HG03060 (cell line): ENCODE measurements at regions not wholly inside any gene's neighbourhood (a gene's known extent, or its start where the extent isn't known, plus 50 kb on each side); places are given as distances from the start of the nearest gene placed in this dataset.
"Not testable (repeated sequence)": the region's sequence is repeated elsewhere in the genome, so short reads cannot be mapped to it uniquely, and the experiment has no call there.

Experiments used
- ATAC-seq: cut with Tn5 transposase; IDR thresholded peaks from one replicate; pipeline ENCODE4 v1.9.1; 2021; ENCODE audit warnings: low read depth, moderate number of reproducible peaks; ENCODE audit not compliant: unreplicated experiment

- no peak for ATAC-seq
Observed at GRCh38 chr7:26074919-26075318, 77.1 kb upstream of the NFE2L3 start.

GRCh38 chr7:26076691-26077090, 75.3 kb upstream of the NFE2L3 start:
- no peak for ATAC-seq

- ATAC-seq = peak; percentile 66
Observed at GRCh38 chr7:26078437-26079336, 73.3 kb upstream of the NFE2L3 start.

GRCh38 chr7:26081638-26082037, 70.4 kb upstream of the NFE2L3 start:
- no peak for ATAC-seq

GRCh38 chr7:26083113-26083512, 68.9 kb upstream of the NFE2L3 start:
- no peak for ATAC-seq

GRCh38 chr7:26084418-26084817, 67.6 kb upstream of the NFE2L3 start:
- ATAC-seq = no peak

GRCh38 chr7:26085771-26086170, 66.2 kb upstream of the NFE2L3 start:
- ATAC-seq = no peak

- ATAC-seq = no peak
Observed at GRCh38 chr7:26087321-26088091, 64.5 kb upstream of the NFE2L3 start.

GRCh38 chr7:26089469-26089868, 62.5 kb upstream of the NFE2L3 start:
- not testable (repeated sequence) for ATAC-seq

GRCh38 chr7:26090927-26091519, 61.0 kb upstream of the NFE2L3 start:
- ATAC-seq = no peak

- no peak for ATAC-seq
Observed at GRCh38 chr7:26091933-26092332, 60.1 kb upstream of the NFE2L3 start.

- ATAC-seq = no peak
Observed at GRCh38 chr7:26093023-26093422, 59.0 kb upstream of the NFE2L3 start.

GRCh38 chr7:26096136-26096535, 55.9 kb upstream of the NFE2L3 start:
- no peak for ATAC-seq

- no peak for ATAC-seq
Observed at GRCh38 chr7:26097837-26098668, 53.9 kb upstream of the NFE2L3 start.

- ATAC-seq = no peak
Observed at GRCh38 chr7:26099236-26099635, 52.8 kb upstream of the NFE2L3 start.

GRCh38 chr7:26100406-26101339, 51.3 kb upstream of the NFE2L3 start:
- no peak for ATAC-seq

GRCh38 chr7:26101361-26102151, 50.4 kb upstream of the NFE2L3 start:
- ATAC-seq = no peak

- ATAC-seq = no peak
Observed at GRCh38 chr7:26102176-26102575, 49.8 kb upstream of the NFE2L3 start.
